ENCODE measurements at regions not wholly inside any gene's neighbourhood (a gene's known extent, or its start where the extent isn't known, plus 50 kb on each side); places are given as distances from the start of the nearest gene placed in this dataset.

- TF ChIP-seq CTCF (IDR thresholded peaks at IDR 0.05) (no peak), POLR2AphosphoS5 (IDR thresholded peaks at IDR 0.05; ENCODE audit: insufficient read depth in 1 of 2, low read depth in 1 of 2) (no peak), POLR2A (IDR thresholded peaks at IDR 0.05) (no peak)
Measured at GRCh38 chr20:40579701-40580100, 109.3 kb downstream of the MAFB start.
